ENCODE measurements at regions not wholly inside any gene's neighbourhood (a gene's known extent, or its start where the extent isn't known, plus 50 kb on each side); places are given as distances from the start of the nearest gene placed in this dataset.
A peak's percentile ranks its signal among the peaks of the same experiment; 100 is the strongest.
"Not testable (repeated sequence)": the region's sequence is repeated elsewhere in the genome, so short reads cannot be mapped to it uniquely, and the experiment has no call there.

- DNase-seq, result no peak
Measured at GRCh38 chr6:140729521-140729920, 1355.1 kb upstream of the CITED2 start.

GRCh38 chr6:140718021-140718420, 1343.6 kb upstream of the CITED2 start:
- DNase-seq, result no peak

DNA sequence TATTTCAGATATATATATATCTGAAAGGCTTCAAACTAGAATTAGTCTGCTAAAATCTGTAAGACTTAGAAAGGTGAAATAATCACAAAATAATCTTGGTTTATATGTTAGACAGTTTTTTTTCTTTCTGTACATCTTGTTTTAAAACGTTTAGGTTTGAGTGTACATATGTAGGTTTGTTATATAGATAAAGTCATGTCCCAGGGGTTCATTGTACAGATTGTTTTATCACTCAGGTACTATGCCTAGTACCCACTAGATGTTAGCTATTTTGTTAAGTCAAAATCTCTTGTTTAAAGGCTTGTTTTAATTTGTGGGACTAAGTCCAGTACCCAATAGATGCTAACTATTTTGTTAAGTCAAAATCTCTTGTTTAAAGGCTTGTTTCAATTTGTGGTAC, 1339.0 kb upstream of the CITED2 start:
- no peak for DNase-seq

- DNase-seq, result peak; percentile 85
Measured at GRCh38 chr6:140711019-140711613, 1336.7 kb upstream of the CITED2 start.

- DNase-seq, result no peak
Measured at GRCh38 chr6:140708441-140708840, 1334.0 kb upstream of the CITED2 start.

- not testable (repeated sequence) for DNase-seq
Measured at GRCh38 chr6:140704008-140704407, 1329.6 kb upstream of the CITED2 start.

GRCh38 chr6:140697585-140697984, 1323.1 kb upstream of the CITED2 start:
- DNase-seq, result no peak

DNA sequence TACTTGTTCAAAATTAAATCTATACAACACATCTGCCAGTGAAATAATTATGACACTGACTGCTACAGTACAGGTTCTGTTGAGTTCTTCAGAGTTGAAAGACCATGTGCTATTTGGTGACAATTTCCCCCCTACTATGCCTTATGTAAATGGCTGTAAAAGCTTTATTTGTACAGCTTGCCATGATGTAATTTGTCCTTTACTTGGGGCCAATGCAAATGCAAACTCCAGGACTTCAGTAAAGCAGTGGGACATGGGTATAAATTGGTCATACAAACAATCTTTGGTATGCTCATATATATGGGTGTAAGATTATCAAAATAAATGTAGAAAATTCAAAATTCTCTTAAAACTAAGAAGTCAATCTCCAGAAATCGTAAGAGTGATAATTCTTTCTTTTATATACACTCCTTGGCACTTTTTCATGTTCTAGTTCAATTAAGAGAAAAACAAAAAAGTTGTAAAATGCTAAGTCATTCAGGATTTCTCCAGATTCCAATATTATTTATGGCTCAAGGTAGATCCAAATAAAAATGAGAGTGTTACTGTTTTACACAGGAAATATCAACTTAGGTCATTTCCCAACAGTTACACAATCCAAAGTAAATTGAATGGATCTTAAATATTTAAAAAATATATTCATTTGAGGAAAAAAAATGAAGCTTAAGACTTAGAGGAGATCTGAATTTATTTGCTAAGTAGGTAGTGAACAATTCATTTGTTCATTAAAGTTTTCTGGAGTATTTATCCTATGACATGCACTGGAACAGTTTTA, 1310.5 kb upstream of the CITED2 start:
- DNase-seq, result no peak

DNA sequence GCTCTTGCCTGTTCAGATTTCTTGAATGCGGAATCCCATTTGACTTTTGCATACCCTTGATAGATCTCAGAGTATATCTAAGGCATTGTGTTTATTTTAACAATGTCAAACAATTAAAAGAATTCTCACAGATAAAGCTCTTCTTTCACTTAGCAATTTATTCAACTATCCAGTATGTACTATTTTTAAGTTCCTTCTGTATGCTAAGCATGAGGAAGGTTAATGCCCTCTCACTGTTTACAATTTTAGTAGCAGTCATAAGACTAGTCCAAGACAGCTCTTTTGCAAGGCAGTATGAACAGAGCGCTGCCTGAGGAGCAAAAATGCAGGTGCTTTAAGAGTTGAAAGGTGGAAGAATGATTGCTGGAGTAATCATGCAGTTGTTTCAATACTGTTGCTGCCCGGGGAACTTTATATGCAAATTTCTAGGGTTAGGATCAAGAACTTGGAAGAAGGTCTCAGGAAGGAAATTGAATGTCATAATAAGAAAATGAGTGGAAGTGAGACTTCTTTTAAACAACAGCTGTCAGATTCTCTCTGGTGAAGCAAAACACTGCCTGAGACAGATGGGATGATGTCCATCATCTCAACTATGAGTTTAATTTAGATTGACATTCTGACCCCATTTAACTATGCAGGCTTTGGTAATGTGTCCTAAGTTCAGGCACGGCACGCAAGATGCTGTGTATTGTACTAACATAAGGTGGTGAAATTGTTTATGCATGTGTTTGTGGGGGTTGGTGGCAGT, 1303.5 kb upstream of the CITED2 start:
- DNase-seq, result no peak

DNA sequence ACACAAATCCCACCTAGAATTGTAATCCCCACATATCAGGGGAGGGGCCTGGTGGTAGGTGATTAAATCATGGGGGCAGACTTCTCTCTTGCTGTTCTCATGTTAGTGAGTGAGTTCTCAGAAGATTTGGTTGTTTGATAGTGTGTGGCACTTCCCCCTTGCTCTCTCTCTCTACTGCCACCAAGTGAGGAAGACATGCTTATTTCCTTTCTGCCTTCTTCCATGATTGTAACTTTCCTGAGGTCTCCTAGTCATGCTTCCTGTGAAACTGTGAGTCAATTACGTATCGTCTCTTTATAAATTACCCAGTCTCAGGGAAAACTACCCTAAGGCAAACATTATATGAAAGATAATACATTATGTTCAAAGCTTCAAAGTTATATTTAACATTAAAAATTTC, 1297.5 kb upstream of the CITED2 start:
- no peak for DNase-seq

GRCh38 chr6:140670021-140670420, 1295.6 kb upstream of the CITED2 start:
- no peak for DNase-seq

GRCh38 chr6:140669321-140669720, 1294.9 kb upstream of the CITED2 start:
- no peak for DNase-seq

- DNase-seq, result no peak
Measured at GRCh38 chr6:140663772-140664171, 1289.3 kb upstream of the CITED2 start.

DNA sequence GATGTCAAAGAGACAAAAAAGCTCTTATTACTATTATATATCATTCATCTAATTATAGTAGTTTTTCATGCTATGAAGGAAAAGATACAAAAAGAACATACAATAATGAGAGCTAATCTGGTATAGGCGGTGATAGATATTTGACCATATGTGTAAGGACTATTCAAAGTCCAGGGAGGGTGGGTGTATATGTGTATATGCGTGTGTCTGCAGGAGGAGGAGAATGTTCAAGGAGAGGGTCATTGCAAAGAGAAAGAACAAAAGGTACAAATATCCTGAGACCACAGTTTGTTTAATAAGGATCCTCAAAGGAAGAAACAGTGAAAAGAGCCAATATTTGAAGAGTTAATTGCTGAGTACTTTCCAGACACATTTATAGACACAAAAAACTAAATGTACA, 1288.6 kb upstream of the CITED2 start:
- no peak for DNase-seq

GRCh38 chr6:140661691-140662090, 1287.2 kb upstream of the CITED2 start:
- DNase-seq, result no peak

DNA sequence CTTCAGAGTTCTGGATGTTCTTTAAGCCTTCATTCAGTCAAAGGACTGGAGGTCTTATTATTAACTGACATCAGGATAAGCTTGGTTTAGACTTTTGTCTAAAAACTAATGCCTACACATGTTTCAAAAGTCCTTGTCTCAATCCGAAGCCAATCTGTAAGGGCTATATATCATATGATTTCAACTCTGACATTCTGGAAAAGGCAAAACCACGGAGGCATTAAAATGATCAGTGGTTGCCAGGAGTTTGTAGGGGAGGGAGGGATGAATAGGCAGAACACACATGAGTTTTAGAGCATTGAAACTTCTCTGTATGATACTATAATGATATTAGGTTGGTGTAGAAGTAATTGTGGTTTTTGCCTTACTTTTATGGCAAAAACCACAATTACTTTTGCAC, 1285.8 kb upstream of the CITED2 start:
- no peak for DNase-seq

DNA sequence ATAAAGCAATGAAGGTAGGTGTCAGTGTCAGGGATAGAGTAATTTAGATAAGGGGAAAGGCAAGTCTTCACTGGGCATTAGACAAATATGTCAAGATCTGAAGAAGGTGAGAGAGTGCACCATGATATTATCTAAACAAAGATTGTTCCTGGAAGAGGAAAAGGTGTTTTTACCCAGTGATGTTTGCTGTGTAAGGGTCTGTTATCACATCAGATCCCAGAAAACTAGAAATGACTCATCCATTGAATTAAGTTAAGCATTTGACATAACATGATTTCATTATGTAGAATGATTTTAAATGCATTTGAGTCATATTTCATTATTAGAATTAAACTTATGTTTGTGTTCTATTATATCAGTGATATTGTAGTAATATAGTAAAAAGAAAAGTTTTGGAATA, 1279.5 kb upstream of the CITED2 start:
- no peak for DNase-seq

DNA sequence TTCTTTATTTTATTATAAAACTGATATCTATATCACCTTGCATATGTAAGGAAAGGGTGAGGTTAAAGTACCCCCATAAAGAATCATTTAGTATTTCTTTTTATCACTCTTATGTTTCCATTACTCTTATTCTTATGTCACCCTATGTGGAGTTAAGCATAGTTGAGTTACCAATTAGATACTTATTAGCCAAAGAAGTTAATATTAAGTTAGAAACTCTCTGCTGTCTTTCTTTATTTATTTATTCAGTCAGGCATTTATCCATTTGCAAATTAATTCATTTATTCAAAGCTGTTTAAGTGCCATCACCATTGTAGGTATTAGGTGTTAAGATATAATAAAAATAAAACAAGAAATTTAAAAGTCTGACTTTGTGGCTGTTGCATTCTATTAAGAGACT, 1279.1 kb upstream of the CITED2 start:
- DNase-seq, result no peak

DNA sequence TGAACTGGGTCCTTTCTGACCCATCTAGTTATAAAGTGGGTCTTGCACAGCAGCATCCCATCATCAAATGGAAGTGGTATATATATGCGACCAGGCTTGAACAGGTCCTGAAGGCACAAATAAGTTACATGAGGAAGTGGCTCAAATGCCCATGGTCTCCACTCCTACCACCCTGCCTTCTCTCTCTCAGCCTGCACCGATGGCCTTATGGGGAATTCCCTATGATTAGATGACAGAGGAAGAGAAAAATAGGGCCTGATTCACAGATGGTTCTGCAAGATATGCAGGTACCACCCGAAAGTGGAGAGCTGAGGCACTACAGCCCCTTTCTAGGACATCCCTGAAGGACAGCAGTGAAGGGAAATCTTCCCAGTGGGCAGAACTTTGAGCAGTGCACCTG, 1275.1 kb upstream of the CITED2 start:
- DNase-seq, result not testable (repeated sequence)

- DNase-seq, result not testable (repeated sequence)
Measured at GRCh38 chr6:140647322-140647721, 1272.9 kb upstream of the CITED2 start.

- no peak for DNase-seq
Measured at GRCh38 chr6:140644017-140644416, 1269.6 kb upstream of the CITED2 start.

GRCh38 chr6:140641412-140641811, 1267.0 kb upstream of the CITED2 start:
- no peak for DNase-seq

- no peak for DNase-seq
Measured at GRCh38 chr6:140636908-140637402, 1262.5 kb upstream of the CITED2 start.
